ENCODE measurements at regions not wholly inside any gene's neighbourhood (a gene's known extent, or its start where the extent isn't known, plus 50 kb on each side); places are given as distances from the start of the nearest gene placed in this dataset.

DNA sequence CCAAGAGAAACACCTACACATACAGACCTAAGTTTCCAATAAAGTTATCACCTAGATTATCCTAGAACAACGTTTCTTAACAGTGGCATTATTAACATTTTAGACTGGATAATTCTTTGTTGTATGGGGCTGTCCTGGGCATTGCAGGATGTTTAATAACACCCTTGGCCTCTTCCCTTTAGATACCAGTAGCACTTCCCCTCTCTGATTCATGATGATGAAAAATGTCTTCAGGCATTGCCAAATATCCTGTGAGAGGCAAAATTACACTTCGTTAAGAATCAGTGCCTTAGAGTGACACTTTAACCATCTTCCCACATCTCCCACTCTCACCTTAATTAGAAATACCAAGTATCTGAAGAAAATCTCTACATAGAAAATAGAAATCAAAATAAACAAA, 352.6 kb downstream of the CGGBP1 start:
- ChIA-PET CTCF (no interaction called here), POLR2A (ENCODE audit: low non-redundant PET) (no interaction called here)
- Histone ChIP-seq H3K27me3 (replicated peaks; ENCODE audit: insufficient read depth, low read depth, low read length, poor library complexity) (no peaks in the 10 kb centered on the region), H3K36me3 (ENCODE audit: insufficient read depth, low read length, poor library complexity, severe bottlenecking) (no peaks in the 10 kb centered on the region), H3K9me3 (ENCODE audit: low read depth, low read length, poor library complexity, severe bottlenecking) (peaks cover 6% of the 10 kb centered on the region), H3K4me1 (ENCODE audit: insufficient read depth, low read length, poor library complexity, severe bottlenecking) (no peaks in the 10 kb centered on the region), H3K27ac (ENCODE audit: low read depth, low read length, poor library complexity, severe bottlenecking) (no peak overlapping the region), H3K4me3 (ENCODE audit: low read depth, low read length, poor library complexity, severe bottlenecking) (no peak overlapping the region)
- no TSS peak for BruUV-seq (replicated peaks)
- TF ChIP-seq CTCF (conservative IDR thresholded peaks at IDR 0.05; ENCODE audit: low read depth, low read length) (no peak), EZH2 (IDR thresholded peaks at IDR 0.05; ENCODE audit: borderline replicate concordance, low read depth, low read length, poor library complexity, severe bottlenecking) (no peak)
- intact Hi-C loops (cut with micrococcal nuclease; ENCODE audit: unreplicated experiment): no loop called here
- DNase-seq (ENCODE audit: low spot score): no peak

GRCh38 chr3:87702600-87702999, 356.2 kb downstream of the CGGBP1 start:
- no TSS peak for BruUV-seq (replicated peaks)
- H3K27ac ChIP-seq (ENCODE audit: low read depth, low read length, poor library complexity, severe bottlenecking): no peak overlapping the region
- no peak for TF ChIP-seq CTCF (conservative IDR thresholded peaks at IDR 0.05; ENCODE audit: low read depth, low read length)
- no peak for TF ChIP-seq EZH2 (IDR thresholded peaks at IDR 0.05; ENCODE audit: borderline replicate concordance, low read depth, low read length, poor library complexity, severe bottlenecking)
- ChIA-PET POLR2A (ENCODE audit: low non-redundant PET) (interaction anchor here (0.6 kb wide), 1 partner anchor 39 kb away, joined by 3 read pairs; no protein-coding TSS in a partner anchor), CTCF (no interaction called here)
- H3K4me1 ChIP-seq (ENCODE audit: insufficient read depth, low read length, poor library complexity, severe bottlenecking): no peaks in the 10 kb centered on the region
- no peak overlapping the region for H3K4me3 ChIP-seq (ENCODE audit: low read depth, low read length, poor library complexity, severe bottlenecking)
- no peaks in the 10 kb centered on the region for H3K27me3 ChIP-seq (replicated peaks; ENCODE audit: insufficient read depth, low read depth, low read length, poor library complexity)
- H3K36me3 ChIP-seq (ENCODE audit: insufficient read depth, low read length, poor library complexity, severe bottlenecking): no peaks in the 10 kb centered on the region
- intact Hi-C loops (cut with micrococcal nuclease; ENCODE audit: unreplicated experiment): no loop called here
- no peak for DNase-seq (ENCODE audit: low spot score)
- peaks cover 3% of the 10 kb centered on the region for H3K9me3 ChIP-seq (ENCODE audit: low read depth, low read length, poor library complexity, severe bottlenecking)

GRCh38 chr3:87696124-87697013, 362.4 kb downstream of the CGGBP1 start:
- no peak overlapping the region for H3K4me3 ChIP-seq (ENCODE audit: low read depth, low read length, poor library complexity, severe bottlenecking)
- intact Hi-C loops (cut with micrococcal nuclease; ENCODE audit: unreplicated experiment): no loop called here
- H3K27me3 ChIP-seq (replicated peaks; ENCODE audit: insufficient read depth, low read depth, low read length, poor library complexity): no peaks in the 10 kb centered on the region
- no peaks in the 10 kb centered on the region for H3K36me3 ChIP-seq (ENCODE audit: insufficient read depth, low read length, poor library complexity, severe bottlenecking)
- H3K27ac ChIP-seq (ENCODE audit: low read depth, low read length, poor library complexity, severe bottlenecking): no peak overlapping the region
- TF ChIP-seq CTCF (conservative IDR thresholded peaks at IDR 0.05; ENCODE audit: low read depth, low read length): no peak
- no peak for TF ChIP-seq EZH2 (IDR thresholded peaks at IDR 0.05; ENCODE audit: borderline replicate concordance, low read depth, low read length, poor library complexity, severe bottlenecking)
- ChIA-PET CTCF (no interaction called here), POLR2A (ENCODE audit: low non-redundant PET) (no interaction called here)
- no peaks in the 10 kb centered on the region for H3K9me3 ChIP-seq (ENCODE audit: low read depth, low read length, poor library complexity, severe bottlenecking)
- H3K4me1 ChIP-seq (ENCODE audit: insufficient read depth, low read length, poor library complexity, severe bottlenecking): peaks cover 8% of the 10 kb centered on the region
- no TSS peak for BruUV-seq (replicated peaks)
- no peak for DNase-seq (ENCODE audit: low spot score)
